Kidney epithelial cell (primary cell): ENCODE measurements at regions not wholly inside any gene's neighbourhood (a gene's known extent, or its start where the extent isn't known, plus 50 kb on each side); places are given as distances from the start of the nearest gene placed in this dataset.

Experiments used
- DNase-seq: peaks from one replicate; pipeline ENCODE4 v3.0.0-alpha.2; 2010; ENCODE audit warnings: low read depth
- H3K27me3 ChIP-seq: 2 replicates; pipeline ENCODE4 v1.6.0; 2011; ENCODE audit warnings: low read length; ENCODE audit not compliant: control insufficient read depth, insufficient read depth
- H3K36me3 ChIP-seq: 2 replicates; pipeline ENCODE4 v1.5.1; 2011; ENCODE audit warnings: low read length; ENCODE audit not compliant: control insufficient read depth, insufficient read depth
- H3K4me3 ChIP-seq: 2 replicates; pipeline ENCODE4 v1.5.1; 2011; ENCODE audit warnings: low read depth, mild to moderate bottlenecking, control low read depth, low read length
- CTCF ChIP-seq: IDR thresholded peaks from 2 replicates; pipeline ENCODE4 v1.5.1; 2011; ENCODE audit warnings: mild to moderate bottlenecking, moderate library complexity, low read length, control low read depth, inconsistent platforms; ENCODE audit not compliant: insufficient read depth, poor library complexity, severe bottlenecking

DNA sequence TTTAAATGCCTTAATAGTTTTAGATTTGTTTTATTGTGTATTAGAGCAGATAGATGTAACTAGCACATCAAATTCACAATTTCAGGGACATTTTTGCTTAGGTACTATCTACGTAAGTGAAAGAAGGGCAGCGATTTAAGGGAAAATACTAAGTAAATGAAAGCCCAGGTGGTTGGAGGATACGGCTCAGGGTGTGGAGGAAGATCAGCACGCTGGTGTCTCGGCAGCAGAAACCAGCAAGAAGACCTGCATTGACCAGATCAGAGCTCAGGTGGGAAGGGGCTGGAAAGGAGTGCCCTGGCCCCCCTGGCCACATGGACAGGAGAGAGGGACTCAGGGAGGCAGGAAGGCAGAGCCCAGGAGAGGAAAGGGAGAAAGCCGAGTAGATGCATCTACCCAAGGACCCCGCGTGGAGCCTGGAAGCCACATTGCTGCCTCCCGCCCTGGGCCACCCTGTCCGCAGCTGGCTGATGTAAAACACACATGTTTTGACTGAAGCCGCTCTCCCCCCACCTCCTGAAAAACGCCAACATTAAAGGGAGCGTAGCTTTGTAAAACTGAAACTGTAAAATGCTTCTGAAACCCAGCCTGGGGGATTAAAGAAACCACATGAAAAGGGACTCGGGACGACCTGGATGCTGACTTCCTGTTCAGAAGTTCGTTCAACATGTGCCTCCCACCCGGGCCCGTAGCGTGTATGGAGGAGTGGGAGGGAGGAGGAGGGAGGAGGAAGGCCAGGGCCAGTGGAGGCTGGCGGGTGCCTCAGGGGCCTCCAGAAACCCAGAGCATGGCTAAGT is 72.6 kb upstream of the TARDBP start:
- DNase-seq: no peak
- Histone ChIP-seq H3K4me3 (no peak overlapping the region), H3K36me3 (no peaks in the 10 kb centered on the region), H3K27me3 (peaks cover 26% of the 10 kb centered on the region)
- TF ChIP-seq CTCF: no peak

DNA sequence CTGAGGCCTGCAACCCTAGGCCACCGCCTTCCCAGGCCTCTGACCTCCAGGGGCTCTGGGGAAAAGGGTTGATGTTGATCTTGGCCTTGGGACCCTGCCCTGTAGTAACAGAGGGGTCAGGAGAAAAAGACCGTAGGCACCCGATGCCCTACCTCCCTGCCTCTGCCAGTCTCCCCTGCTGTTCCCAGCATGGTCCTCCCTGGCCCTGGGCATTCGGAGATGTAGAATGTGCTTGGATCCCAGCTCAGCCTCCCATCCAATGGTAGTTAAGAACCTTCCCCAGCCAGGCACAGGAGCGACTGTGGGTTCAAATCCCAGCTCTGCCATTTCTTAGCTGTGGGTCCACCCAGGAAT is 72.0 kb upstream of the TARDBP start:
- Histone ChIP-seq H3K36me3 (no peaks in the 10 kb centered on the region), H3K4me3 (no peak overlapping the region), H3K27me3 (peaks cover 29% of the 10 kb centered on the region)
- DNase-seq: no peak
- TF ChIP-seq CTCF: no peak

DNA sequence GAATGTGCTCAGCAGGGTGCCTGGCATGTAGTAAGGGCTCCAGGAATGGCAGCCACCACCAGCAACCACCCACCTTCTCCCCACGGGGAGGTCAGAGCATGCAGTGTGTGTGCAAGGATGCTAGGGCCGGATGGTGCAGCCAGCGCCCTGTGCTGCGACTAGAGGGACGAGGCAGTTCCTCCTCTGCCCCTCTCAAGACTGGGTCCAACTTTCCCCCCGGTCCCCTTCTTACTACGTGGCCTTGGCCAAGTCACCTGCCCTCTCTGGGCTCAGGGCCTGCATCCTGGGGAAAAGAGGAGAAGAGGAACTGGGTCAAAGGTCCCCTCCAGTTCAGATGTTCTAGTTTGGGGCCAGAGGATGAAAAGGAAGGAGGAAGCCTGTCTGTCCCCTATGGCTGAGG is 71.6 kb upstream of the TARDBP start:
- TF ChIP-seq CTCF: no peak
- peaks cover 33% of the 10 kb centered on the region for H3K27me3 ChIP-seq
- H3K36me3 ChIP-seq: no peaks in the 10 kb centered on the region
- DNase-seq: no peak
- H3K4me3 ChIP-seq: no peak overlapping the region

DNA sequence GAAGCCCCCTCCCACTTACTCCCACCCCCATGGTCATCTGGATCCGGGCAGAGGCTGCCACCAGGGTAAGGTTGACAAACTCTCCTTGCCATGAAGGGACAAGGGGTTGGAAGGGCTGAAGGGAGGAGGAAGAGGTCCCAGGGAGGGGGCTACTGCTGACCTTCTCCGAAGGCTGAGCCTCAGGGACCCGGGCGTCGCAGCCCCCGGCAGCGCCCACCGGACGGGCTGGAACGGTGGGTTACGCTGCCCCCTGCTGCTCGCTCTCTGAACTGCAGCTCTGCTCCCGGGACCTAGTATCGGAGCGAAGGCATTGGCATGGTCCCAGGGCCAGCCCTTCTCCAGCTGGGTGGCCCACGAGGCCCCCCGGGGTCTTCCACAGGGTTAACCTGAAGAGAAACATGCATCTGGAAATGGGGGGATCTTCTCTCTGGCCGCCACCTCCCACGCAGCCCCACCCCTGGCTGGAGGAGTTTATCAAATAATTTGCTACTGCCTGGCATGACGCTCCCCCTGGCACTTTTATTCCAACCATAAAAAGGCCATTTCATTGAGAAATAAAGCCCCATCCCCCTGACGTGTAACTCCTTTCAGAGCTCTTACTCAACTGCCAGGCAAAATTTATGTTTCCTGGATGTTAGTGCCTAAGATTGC is 70.4 kb upstream of the TARDBP start:
- Histone ChIP-seq H3K36me3 (no peaks in the 10 kb centered on the region), H3K27me3 (peaks cover 33% of the 10 kb centered on the region), H3K4me3 (no peak overlapping the region)
- peak; percentile 95 for TF ChIP-seq CTCF
- DNase-seq: no peak

- TF ChIP-seq CTCF: no peak
- DNase-seq: no peak
- H3K36me3 ChIP-seq: no peaks in the 10 kb centered on the region
- H3K4me3 ChIP-seq: no peak overlapping the region
- peaks cover 37% of the 10 kb centered on the region for H3K27me3 ChIP-seq
Observed at GRCh38 chr1:10942542-10942912, 69.9 kb upstream of the TARDBP start.
